GM10266 (cell line): ENCODE measurements at regions not wholly inside any gene's neighbourhood (a gene's known extent, or its start where the extent isn't known, plus 50 kb on each side); places are given as distances from the start of the nearest gene placed in this dataset.

Source experiments
- DNase-seq: peaks from one replicate; pipeline ENCODE4 v3.0.0; 2012; ENCODE audit errors: extremely low spot score
- CTCF ChIP-seq: IDR thresholded peaks from 2 replicates; pipeline ENCODE4 v1.5.1; 2012; ENCODE audit warnings: mild to moderate bottlenecking, low read depth; ENCODE audit not compliant: control insufficient read depth, insufficient read depth; ENCODE audit errors: missing control alignments

DNA sequence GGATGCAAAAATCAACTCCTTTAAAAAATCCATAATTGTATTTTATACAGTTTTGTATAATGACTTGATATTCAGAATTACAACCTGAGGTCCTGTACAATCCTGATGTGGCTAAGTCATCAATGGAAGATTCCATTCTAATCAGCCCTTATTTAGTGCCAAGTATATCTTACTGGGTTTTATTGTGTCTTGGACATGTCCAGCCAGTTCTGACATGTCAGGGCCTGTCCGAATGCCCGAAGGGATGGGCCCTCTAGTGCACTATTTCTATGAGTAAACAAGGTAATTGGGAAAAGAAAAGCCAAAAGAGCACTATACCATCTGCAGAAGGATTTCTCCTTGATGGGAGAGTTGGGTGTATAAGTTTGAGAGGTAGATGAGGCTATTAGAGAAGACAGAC, 412.9 kb downstream of the METTL15 start:
- no peak for DNase-seq

GRCh38 chr11:28520291-28520690, 412.1 kb downstream of the METTL15 start:
- DNase-seq: no peak
- TF ChIP-seq CTCF: no peak

More for the DNA sequence above, 412.9 kb downstream of the METTL15 start:
- no peak for TF ChIP-seq CTCF

DNA sequence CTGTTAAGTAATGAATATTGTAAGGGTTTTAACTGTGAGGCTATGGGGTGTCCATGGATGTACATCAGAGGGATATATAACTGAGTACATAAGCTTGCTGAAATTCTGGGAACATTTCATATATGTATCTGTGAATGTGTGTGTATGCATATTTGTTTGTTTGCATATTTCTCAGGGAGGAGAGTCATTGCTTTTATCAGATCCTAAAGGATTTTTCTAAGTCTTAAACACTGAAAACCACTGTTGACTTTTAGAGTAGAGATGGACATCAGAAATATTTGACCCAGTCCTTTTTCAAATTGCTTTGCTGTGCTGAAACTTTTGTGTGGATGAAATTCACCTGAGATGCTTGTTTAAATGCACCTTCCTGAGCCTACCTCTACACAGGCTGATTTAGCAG, 410.6 kb downstream of the METTL15 start:
- TF ChIP-seq CTCF: no peak
- no peak for DNase-seq

- DNase-seq: no peak
- no peak for TF ChIP-seq CTCF
Observed at GRCh38 chr11:28517621-28518020, 409.4 kb downstream of the METTL15 start.

DNA sequence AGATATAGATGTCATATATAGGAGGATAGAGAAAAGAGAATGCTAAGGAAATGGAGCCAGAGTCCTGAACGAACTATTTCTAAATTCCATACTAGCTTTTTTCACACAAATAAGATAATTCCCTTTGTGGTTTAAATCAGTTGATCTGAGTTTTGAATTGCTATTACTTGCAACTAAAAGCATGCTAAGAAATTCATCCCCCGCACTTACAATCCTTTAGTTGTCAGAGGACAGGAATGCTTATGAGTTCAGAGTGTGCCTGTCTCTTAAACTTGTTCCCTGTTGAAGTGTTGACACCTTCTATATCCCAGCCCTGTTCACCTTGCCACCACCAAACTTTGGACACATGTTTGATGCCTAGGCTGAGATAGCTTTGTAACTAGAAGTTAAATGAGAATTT, 406.2 kb downstream of the METTL15 start:
- DNase-seq: no peak
- no peak for TF ChIP-seq CTCF

- no peak for TF ChIP-seq CTCF
- DNase-seq: no peak
Observed at GRCh38 chr11:28512143-28512756, 404.1 kb downstream of the METTL15 start.

DNA sequence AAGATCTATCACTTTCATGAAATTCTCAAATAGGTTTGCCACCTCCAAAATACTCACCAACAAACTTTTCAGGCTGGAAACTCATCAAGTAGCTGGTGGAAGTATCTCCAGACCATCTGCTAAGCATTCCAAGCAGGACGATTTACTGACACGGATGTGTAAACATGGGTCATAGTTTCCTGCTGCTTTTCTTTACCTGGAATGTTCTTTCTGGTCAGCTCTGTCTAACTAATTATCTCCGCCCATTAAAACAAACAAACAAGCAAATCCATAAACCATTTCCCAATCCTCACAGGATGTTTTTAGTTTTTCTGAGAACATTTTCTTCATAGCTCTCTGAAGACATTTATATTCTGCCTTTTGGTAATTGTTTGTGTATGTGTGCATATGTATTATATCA, 397.0 kb downstream of the METTL15 start:
- DNase-seq: no peak

More for the DNA sequence above, 397.0 kb downstream of the METTL15 start:
- TF ChIP-seq CTCF: no peak
